ENCODE measurements at regions not wholly inside any gene's neighbourhood (a gene's known extent, or its start where the extent isn't known, plus 50 kb on each side); places are given as distances from the start of the nearest gene placed in this dataset.

GRCh38 chr15:39191871-39192291 is 389.0 kb upstream of the THBS1 start:
- no peak for TF ChIP-seq EZH2phosphoT487 (IDR thresholded peaks at IDR 0.05; ENCODE audit: low read length)
- no peak for TF ChIP-seq CTCF (IDR thresholded peaks at IDR 0.05; ENCODE audit: low read length)
- no peak for TF ChIP-seq EZH2 (optimal IDR thresholded peaks at IDR 0.05; ENCODE audit: low read depth, low read length)
- no peaks in the 10 kb centered on the region for H3K79me2 ChIP-seq (ENCODE audit: low read length)
- H3K4me3 ChIP-seq (ENCODE audit: low read length): no peak overlapping the region
- no peaks in the 10 kb centered on the region for H3K36me3 ChIP-seq (replicated peaks; ENCODE audit: insufficient read depth, low read length)
- no peaks in the 10 kb centered on the region for H3F3A ChIP-seq (ENCODE audit: insufficient read depth, low read length)
- no peaks in the 10 kb centered on the region for H3K9me2 ChIP-seq (replicated peaks; ENCODE audit: insufficient read depth, low read length)
- no peak for DNase-seq
- H3K4me2 ChIP-seq (ENCODE audit: low read depth, low read length): no peak overlapping the region
- H3K9me3 ChIP-seq (replicated peaks; ENCODE audit: insufficient read depth, low read length): no peaks in the 10 kb centered on the region
- H3K9ac ChIP-seq (ENCODE audit: low read length): no peak overlapping the region
- no peaks in the 10 kb centered on the region for H3K4me1 ChIP-seq (ENCODE audit: low read length)
- H3K27ac ChIP-seq (ENCODE audit: low read length): no peak overlapping the region
- no peak overlapping the region for H2AFZ ChIP-seq (ENCODE audit: low read length)
- H3K27me3 ChIP-seq (replicated peaks; ENCODE audit: insufficient read depth, low read length): no peaks in the 10 kb centered on the region
- no peaks in the 10 kb centered on the region for H4K20me1 ChIP-seq (ENCODE audit: insufficient read depth, low read length)

- Histone ChIP-seq H3K9me2 (replicated peaks; ENCODE audit: insufficient read depth, low read length) (no peaks in the 10 kb centered on the region), H3K79me2 (ENCODE audit: low read length) (no peaks in the 10 kb centered on the region), H3F3A (ENCODE audit: insufficient read depth, low read length) (no peaks in the 10 kb centered on the region), H3K36me3 (replicated peaks; ENCODE audit: insufficient read depth, low read length) (no peaks in the 10 kb centered on the region), H3K27ac (ENCODE audit: low read length) (no peak overlapping the region), H3K9me3 (replicated peaks; ENCODE audit: insufficient read depth, low read length) (no peaks in the 10 kb centered on the region), H3K9ac (ENCODE audit: low read length) (no peak overlapping the region), H4K20me1 (ENCODE audit: insufficient read depth, low read length) (no peaks in the 10 kb centered on the region), H3K27me3 (replicated peaks; ENCODE audit: insufficient read depth, low read length) (no peaks in the 10 kb centered on the region), H3K4me1 (ENCODE audit: low read length) (no peaks in the 10 kb centered on the region), H3K4me3 (ENCODE audit: low read length) (no peak overlapping the region), H3K4me2 (ENCODE audit: low read depth, low read length) (no peak overlapping the region), H2AFZ (ENCODE audit: low read length) (no peak overlapping the region)
- no peak for DNase-seq
- TF ChIP-seq EZH2phosphoT487 (IDR thresholded peaks at IDR 0.05; ENCODE audit: low read length) (no peak), CTCF (IDR thresholded peaks at IDR 0.05; ENCODE audit: low read length) (no peak), EZH2 (optimal IDR thresholded peaks at IDR 0.05; ENCODE audit: low read depth, low read length) (no peak)
These were observed 388.5 kb upstream of the THBS1 start for GRCh38 chr15:39192351-39192750.

- TF ChIP-seq CTCF (IDR thresholded peaks at IDR 0.05; ENCODE audit: low read length) (no peak), EZH2 (optimal IDR thresholded peaks at IDR 0.05; ENCODE audit: low read depth, low read length) (no peak), EZH2phosphoT487 (IDR thresholded peaks at IDR 0.05; ENCODE audit: low read length) (no peak)
- no peaks in the 10 kb centered on the region for H4K20me1 ChIP-seq (ENCODE audit: insufficient read depth, low read length)
- no peaks in the 10 kb centered on the region for H3K79me2 ChIP-seq (ENCODE audit: low read length)
- no peaks in the 10 kb centered on the region for H3K36me3 ChIP-seq (replicated peaks; ENCODE audit: insufficient read depth, low read length)
- H3K4me3 ChIP-seq (ENCODE audit: low read length): no peak overlapping the region
- H3K4me2 ChIP-seq (ENCODE audit: low read depth, low read length): no peak overlapping the region
- no peak overlapping the region for H3K9ac ChIP-seq (ENCODE audit: low read length)
- no peaks in the 10 kb centered on the region for H3K9me3 ChIP-seq (replicated peaks; ENCODE audit: insufficient read depth, low read length)
- DNase-seq: no peak
- no peaks in the 10 kb centered on the region for H3K9me2 ChIP-seq (replicated peaks; ENCODE audit: insufficient read depth, low read length)
- H3F3A ChIP-seq (ENCODE audit: insufficient read depth, low read length): no peaks in the 10 kb centered on the region
- no peak overlapping the region for H2AFZ ChIP-seq (ENCODE audit: low read length)
- H3K27me3 ChIP-seq (replicated peaks; ENCODE audit: insufficient read depth, low read length): no peaks in the 10 kb centered on the region
- no peaks in the 10 kb centered on the region for H3K4me1 ChIP-seq (ENCODE audit: low read length)
- no peak overlapping the region for H3K27ac ChIP-seq (ENCODE audit: low read length)
These were observed 387.8 kb upstream of the THBS1 start for GRCh38 chr15:39192979-39193560.

All from MM.1S (cell line).